ENCODE measurements at regions not wholly inside any gene's neighbourhood (a gene's known extent, or its start where the extent isn't known, plus 50 kb on each side); places are given as distances from the start of the nearest gene placed in this dataset.

DNA sequence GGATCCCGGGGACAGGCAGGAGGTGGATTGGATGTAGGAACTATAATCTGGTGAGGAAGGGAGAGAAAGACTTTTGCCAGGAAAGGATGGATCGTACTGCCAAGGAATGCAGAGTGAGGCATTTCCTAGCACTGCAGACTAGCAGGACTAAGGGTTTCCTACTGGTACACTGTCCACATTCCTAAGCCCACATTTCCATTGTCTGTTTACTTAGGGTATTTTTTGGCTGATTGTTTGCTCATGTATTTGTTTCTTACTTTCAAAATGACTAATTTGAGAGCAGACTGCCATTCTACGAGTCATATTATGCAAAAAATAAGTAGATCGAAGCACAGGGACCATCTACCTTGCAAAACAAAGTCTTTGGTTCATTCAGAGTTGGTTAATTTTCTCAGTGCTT, 1029.5 kb upstream of the NR2F2 start (continued):
- TF ChIP-seq ZNF462 (CRISPR knock-in tag; IDR thresholded peaks at IDR 0.05) (no peak), ZNF331 (CRISPR knock-in tag; IDR thresholded peaks at IDR 0.05; ENCODE audit: low read depth) (no peak), POLR2AphosphoS5 (IDR thresholded peaks at IDR 0.05; ENCODE audit: low read depth) (no peak), JUNB (IDR thresholded peaks at IDR 0.05; ENCODE audit: unreplicated experiment) (no peak), NANOG (IDR thresholded peaks at IDR 0.05; ENCODE audit: borderline replicate concordance) (no peak), ZNF114 (CRISPR knock-in tag; IDR thresholded peaks at IDR 0.05) (no peak), EZH2phosphoT487 (IDR thresholded peaks at IDR 0.05; ENCODE audit: unreplicated experiment) (no peak)

- no peaks in the 10 kb centered on the region for H3K79me2 ChIP-seq (replicated peaks; ENCODE audit: insufficient read depth)
- no peak for ATAC-seq
- no peak overlapping the region for H3K27ac Mint-ChIP-seq
- TF ChIP-seq STAT1 (IDR thresholded peaks at IDR 0.05; ENCODE audit: unreplicated experiment) (no peak), EZH2phosphoT487 (IDR thresholded peaks at IDR 0.05; ENCODE audit: unreplicated experiment) (no peak), ZNF114 (CRISPR knock-in tag; IDR thresholded peaks at IDR 0.05) (no peak), CREB1 (CRISPR knock-in tag; IDR thresholded peaks at IDR 0.05; ENCODE audit: low read depth) (no peak), REST (IDR thresholded peaks at IDR 0.05; ENCODE audit: unreplicated experiment) (no peak), POLR2AphosphoS5 (IDR thresholded peaks at IDR 0.05; ENCODE audit: low read depth) (no peak), JUNB (IDR thresholded peaks at IDR 0.05; ENCODE audit: unreplicated experiment) (no peak)
- TF ChIP-seq, protein P1, sequence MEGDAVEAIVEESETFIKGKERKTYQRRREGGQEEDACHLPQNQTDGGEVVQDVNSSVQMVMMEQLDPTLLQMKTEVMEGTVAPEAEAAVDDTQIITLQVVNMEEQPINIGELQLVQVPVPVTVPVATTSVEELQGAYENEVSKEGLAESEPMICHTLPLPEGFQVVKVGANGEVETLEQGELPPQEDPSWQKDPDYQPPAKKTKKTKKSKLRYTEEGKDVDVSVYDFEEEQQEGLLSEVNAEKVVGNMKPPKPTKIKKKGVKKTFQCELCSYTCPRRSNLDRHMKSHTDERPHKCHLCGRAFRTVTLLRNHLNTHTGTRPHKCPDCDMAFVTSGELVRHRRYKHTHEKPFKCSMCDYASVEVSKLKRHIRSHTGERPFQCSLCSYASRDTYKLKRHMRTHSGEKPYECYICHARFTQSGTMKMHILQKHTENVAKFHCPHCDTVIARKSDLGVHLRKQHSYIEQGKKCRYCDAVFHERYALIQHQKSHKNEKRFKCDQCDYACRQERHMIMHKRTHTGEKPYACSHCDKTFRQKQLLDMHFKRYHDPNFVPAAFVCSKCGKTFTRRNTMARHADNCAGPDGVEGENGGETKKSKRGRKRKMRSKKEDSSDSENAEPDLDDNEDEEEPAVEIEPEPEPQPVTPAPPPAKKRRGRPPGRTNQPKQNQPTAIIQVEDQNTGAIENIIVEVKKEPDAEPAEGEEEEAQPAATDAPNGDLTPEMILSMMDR (conservative IDR thresholded peaks at IDR 0.05; ENCODE audit: low read depth in 2 of 2): no peak
Observed at GRCh38 chr15:95302206-95302605, 1028.3 kb upstream of the NR2F2 start.

More at GRCh38 chr15:95302206-95302605, 1028.3 kb upstream of the NR2F2 start:
- Mint-ChIP-seq H3K27me3 (ENCODE audit: insufficient read depth, low read depth, poor library complexity) (no peaks in the 10 kb centered on the region), H3K36me3 (ENCODE audit: low read depth) (no peaks in the 10 kb centered on the region), H3K4me3 (no peak overlapping the region), H3K4me1 (no peaks in the 10 kb centered on the region), H3K9me3 (no peaks in the 10 kb centered on the region)
- H3K27me3 ChIP-seq (ENCODE audit: insufficient read depth): no peaks in the 10 kb centered on the region
- H3K9me2 ChIP-seq (ENCODE audit: insufficient read depth): no peaks in the 10 kb centered on the region
- H3K4me1 ChIP-seq (ENCODE audit: insufficient read depth): no peaks in the 10 kb centered on the region
- H3K4me3 ChIP-seq: no peak overlapping the region
- no peaks in the 10 kb centered on the region for H3K36me3 ChIP-seq (ENCODE audit: insufficient read depth)
- H4K20me1 ChIP-seq (replicated peaks; ENCODE audit: insufficient read depth): no peaks in the 10 kb centered on the region
- H3K27ac ChIP-seq (ENCODE audit: low read depth): no peak overlapping the region
- no peak overlapping the region for H2AFZ ChIP-seq
- H3K4me2 ChIP-seq: no peak overlapping the region
- no peak for DNase-seq (ENCODE audit: low spot score)
- H3F3A ChIP-seq (replicated peaks; ENCODE audit: low read depth): no peaks in the 10 kb centered on the region
